ENCODE measurements at regions not wholly inside any gene's neighbourhood (a gene's known extent, or its start where the extent isn't known, plus 50 kb on each side); places are given as distances from the start of the nearest gene placed in this dataset.

GRCh38 chr9:21579247-21579671 lies 97.1 kb upstream of the IFNE start:
- TF ChIP-seq RFX5 (IDR thresholded peaks at IDR 0.05; ENCODE audit: low read depth, low read length) (no peak), TEF (CRISPR knock-in tag; IDR thresholded peaks at IDR 0.05) (no peak), ETV6 (CRISPR knock-in tag; conservative IDR thresholded peaks at IDR 0.05) (no peak), CTCF (CRISPR knock-in tag; IDR thresholded peaks at IDR 0.05) (no peak)

Data from HepG2 (cell line).